HAP-1 (cell line): ENCODE measurements at regions not wholly inside any gene's neighbourhood (a gene's known extent, or its start where the extent isn't known, plus 50 kb on each side); places are given as distances from the start of the nearest gene placed in this dataset.

Source experiments
- DNase-seq, 2 experiments: peaks; one replicate each; pipeline ENCODE4 v3.0.0-alpha.2; 2016 to 2020; ENCODE audit warnings: low spot score in 2 of 2
- H3K27me3 ChIP-seq: fragments of 250-450 bp; sonication (Bioruptor Pico); 2 replicates; pipeline ENCODE4 v1.5.1; 2020; ENCODE audit warnings: low read depth, mild to moderate bottlenecking, moderate library complexity
- H3K36me3 ChIP-seq: fragments of 250-450 bp; sonication (Bioruptor Pico); replicated peaks from 2 replicates; pipeline ENCODE4 v1.5.1; 2020; ENCODE audit warnings: mild to moderate bottlenecking
- H3K4me1 ChIP-seq: fragments of 250-450 bp; sonication (Bioruptor Pico); 2 replicates; pipeline ENCODE4 v1.5.1; 2020; ENCODE audit warnings: mild to moderate bottlenecking
- H3K4me3 ChIP-seq: fragments of 250-450 bp; sonication (Bioruptor Pico); 2 replicates; pipeline ENCODE4 v1.5.1; 2020; ENCODE audit warnings: mild to moderate bottlenecking, moderate library complexity
- H3K9me3 ChIP-seq: fragments of 250-450 bp; sonication (Bioruptor Pico); 2 replicates; pipeline ENCODE4 v1.5.1; 2020; ENCODE audit warnings: mild to moderate bottlenecking, moderate library complexity
- in situ Hi-C: fragments of 300-500 bp; cut with MboI; formaldehyde crosslinking; loops from 3 replicates; pipeline ENCODE4 v1.14.3; 2020; ENCODE audit warnings: low sequenced_read_pairs, inconsistent platforms, mixed read lengths

DNA sequence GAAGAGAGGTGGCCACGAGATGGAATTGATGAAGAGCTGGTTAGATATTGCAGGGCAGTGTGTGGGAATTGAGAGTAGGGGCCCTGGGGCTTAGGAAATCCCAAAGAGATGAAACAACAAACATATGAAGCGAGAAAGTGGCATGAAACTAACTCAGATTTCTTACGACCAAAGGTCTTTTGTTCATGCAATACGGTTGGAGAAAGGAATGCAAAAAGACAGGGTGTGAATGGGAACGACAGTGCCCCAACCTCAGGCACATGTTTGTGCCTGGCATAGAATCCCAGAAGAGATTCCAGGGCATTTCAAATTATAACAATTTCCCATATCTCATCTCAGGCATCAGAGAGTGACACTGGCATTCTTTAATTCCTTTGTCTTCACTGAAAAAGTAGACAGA is 199.2 kb downstream of the ACTL7B start:
- Histone ChIP-seq H3K4me3 (no peak overlapping the region), H3K36me3 (no peaks in the 10 kb centered on the region), H3K9me3 (peaks cover 2% of the 10 kb centered on the region; the same call in 1 of the 2 replicates), H3K27me3 (no peaks in the 10 kb centered on the region), H3K4me1 (no peaks in the 10 kb centered on the region)
- no peak for DNase-seq
- in situ Hi-C loops, result no loop called here

DNA sequence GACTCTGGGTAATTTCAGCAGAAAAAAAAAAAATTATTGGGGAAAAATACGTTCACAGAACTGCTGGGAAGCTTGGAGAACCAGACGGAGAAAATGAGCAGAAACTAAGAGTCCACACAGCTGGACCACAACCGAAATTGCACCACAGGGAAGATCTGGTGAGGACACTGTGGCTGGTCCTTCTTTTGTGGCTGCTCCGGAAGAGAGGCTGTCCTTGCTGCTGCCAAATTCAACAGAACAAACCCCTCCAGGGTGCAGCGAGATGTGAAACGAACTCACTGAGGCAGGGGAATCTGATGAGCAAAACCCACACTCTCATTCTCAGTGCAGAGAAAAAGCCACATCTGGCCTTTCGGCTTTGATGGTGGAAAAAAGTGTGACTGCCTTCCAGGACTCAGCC is 200.0 kb downstream of the ACTL7B start:
- DNase-seq, result no peak
- Histone ChIP-seq H3K36me3 (no peaks in the 10 kb centered on the region), H3K4me1 (no peaks in the 10 kb centered on the region), H3K9me3 (peaks cover 2% of the 10 kb centered on the region; the same call in 1 of the 2 replicates), H3K27me3 (no peaks in the 10 kb centered on the region), H3K4me3 (no peak overlapping the region)
- in situ Hi-C loops, result no loop called here

DNA sequence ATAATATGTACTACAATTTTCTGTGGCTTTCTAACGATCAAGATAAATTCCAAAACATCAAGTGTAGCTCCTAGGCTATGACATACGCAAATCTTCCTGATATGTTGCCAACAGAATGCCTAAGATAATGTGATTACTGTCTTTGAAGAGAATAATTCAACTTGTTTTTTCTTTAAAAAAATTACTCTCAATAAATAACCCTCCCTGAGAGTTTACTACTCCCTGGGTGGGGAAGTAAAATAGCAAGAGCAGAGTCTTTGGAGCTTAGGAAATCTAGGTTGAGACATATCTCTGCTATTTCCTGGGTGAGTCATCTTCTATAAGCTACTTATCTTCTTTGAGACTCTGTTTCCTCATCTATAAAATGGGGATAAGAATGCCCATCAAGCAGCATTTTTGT is 201.2 kb downstream of the ACTL7B start:
- Histone ChIP-seq H3K36me3 (no peaks in the 10 kb centered on the region), H3K9me3 (peaks cover 2% of the 10 kb centered on the region; the same call in 1 of the 2 replicates), H3K4me1 (no peaks in the 10 kb centered on the region), H3K27me3 (no peaks in the 10 kb centered on the region), H3K4me3 (no peak overlapping the region)
- DNase-seq, result no peak
- in situ Hi-C loops, result no loop called here

DNA sequence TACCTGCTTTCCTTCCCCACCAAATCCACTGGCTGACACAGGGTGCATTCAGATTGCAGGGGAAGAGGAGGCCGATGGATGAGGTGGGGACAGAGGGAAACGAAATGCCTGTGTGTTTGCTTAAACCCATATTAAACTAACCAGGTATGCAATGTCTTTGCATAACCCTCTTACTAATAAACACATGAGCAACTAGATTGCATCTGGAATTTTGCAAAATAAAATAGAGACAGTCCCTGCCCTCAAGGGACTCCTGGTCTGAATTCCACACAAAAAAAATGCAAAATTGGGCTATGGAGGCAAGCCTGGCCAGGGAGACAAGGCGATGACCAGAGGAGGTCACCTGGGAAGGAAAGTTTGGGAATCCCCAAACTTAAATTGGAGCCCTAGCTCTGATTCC is 202.9 kb downstream of the ACTL7B start:
- H3K36me3 ChIP-seq, result no peaks in the 10 kb centered on the region
- in situ Hi-C loops, result no loop called here
- no peak overlapping the region for H3K4me3 ChIP-seq
- no peaks in the 10 kb centered on the region for H3K9me3 ChIP-seq
- no peaks in the 10 kb centered on the region for H3K4me1 ChIP-seq
- H3K27me3 ChIP-seq, result no peaks in the 10 kb centered on the region
- no peak for DNase-seq

DNA sequence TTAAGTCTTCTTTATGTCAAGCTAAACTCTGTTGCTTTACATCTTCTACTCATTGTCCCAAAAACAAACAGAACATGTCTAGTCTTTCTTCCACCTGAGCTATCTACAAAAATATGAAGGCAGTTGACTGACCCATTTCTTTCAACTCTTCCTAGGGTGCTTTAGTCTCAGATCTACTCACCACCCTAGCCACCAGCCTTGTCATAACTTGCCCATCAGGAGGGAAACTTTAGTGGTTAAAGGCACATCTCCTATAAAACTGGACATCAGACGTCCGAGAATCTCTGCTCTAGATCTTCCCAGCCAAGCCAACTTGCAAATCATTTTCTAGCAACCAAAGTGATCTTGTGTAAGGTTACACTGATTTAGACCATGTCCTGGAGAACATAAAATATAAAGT is 205.0 kb downstream of the ACTL7B start:
- no peaks in the 10 kb centered on the region for H3K36me3 ChIP-seq
- no peak for DNase-seq
- H3K4me1 ChIP-seq, result no peaks in the 10 kb centered on the region
- in situ Hi-C loops, result no loop called here
- no peaks in the 10 kb centered on the region for H3K27me3 ChIP-seq
- no peaks in the 10 kb centered on the region for H3K9me3 ChIP-seq
- no peak overlapping the region for H3K4me3 ChIP-seq

DNA sequence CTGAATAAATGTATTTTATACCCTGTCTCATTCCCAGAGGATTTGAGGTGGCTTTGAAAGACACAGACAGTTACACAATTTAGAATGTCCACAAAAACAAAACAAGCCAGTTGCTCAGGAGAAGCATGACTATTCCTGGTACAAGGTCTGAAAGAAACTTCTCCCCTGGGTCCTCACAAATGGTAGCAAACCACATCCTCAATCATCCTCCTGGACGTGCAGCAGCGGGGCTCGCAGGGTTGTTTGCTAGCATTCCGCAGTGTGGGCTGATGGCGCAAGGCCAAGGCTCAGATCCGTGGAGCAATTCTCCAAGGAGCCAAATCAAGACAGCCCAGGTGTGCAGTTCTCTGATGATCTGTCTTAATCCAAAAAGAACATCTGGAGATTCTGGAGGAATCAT is 210.3 kb downstream of the ACTL7B start:
- H3K4me3 ChIP-seq, result no peak overlapping the region
- no peaks in the 10 kb centered on the region for H3K27me3 ChIP-seq
- H3K9me3 ChIP-seq, result no peaks in the 10 kb centered on the region
- no peak for DNase-seq
- no peaks in the 10 kb centered on the region for H3K36me3 ChIP-seq
- no peaks in the 10 kb centered on the region for H3K4me1 ChIP-seq
- in situ Hi-C loops, result no loop called here

DNA sequence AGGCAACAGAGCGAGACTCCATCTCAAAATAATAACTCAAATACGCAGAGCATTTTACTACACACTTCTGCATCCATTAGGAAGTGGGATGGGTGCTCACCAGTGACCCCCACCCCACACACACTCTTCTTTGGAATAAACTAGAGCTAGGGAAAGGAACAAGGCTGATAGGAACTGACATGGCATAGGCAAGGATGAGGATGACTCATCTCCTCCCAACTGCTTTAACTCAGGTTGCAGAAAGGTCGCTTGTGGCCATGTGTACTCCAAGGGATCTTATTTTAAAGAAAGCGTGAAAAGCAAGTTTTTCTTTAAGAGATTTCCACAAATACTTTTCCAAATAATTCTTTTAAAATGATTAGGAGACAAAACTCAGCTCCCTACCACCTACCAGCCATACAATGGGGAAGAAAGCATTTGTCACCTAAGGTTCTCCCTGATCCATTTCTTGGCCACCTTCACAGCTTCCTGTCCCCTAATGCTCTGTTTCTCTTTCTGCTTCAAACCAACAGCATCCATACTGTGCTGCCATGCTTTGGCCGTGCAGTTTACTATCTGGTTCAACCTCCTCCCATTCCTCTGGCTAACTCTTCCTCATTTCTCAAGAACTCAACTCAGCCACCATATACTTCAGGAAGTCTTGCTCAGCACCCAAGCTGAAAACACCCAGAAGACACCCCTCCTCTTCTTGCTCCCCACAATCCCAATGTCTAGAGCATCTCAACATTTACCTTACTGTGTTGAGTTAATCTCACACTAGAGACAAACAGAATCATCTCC is 211.9 kb downstream of the ACTL7B start:
- H3K4me1 ChIP-seq, result no peaks in the 10 kb centered on the region
- 0 out of 2 replicates have a peak, but pooled peaks cover 5% of the 10 kb centered on the region for H3K27me3 ChIP-seq
- H3K36me3 ChIP-seq, result no peaks in the 10 kb centered on the region
- no peak overlapping the region for H3K4me3 ChIP-seq
- H3K9me3 ChIP-seq, result no peaks in the 10 kb centered on the region
- no peak for DNase-seq
- in situ Hi-C loops, result no loop called here

DNA sequence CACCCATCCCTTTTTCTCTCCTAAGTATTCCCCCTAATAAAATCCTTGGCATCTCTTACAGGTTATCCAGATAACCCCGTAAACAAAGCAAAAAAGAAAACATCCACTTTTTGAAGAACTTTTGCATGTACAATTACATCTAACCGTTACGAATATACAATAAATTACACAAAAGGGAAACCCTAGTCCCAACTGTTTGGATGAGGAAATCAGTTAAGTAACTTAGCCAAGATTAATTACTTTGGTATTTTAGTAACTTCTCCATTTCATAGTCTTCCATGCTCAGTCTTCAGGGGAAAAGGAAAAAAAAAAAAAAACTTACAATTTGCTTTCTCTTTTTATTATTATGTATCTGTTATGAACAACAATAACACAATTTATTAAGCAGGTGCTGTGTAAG is 212.9 kb downstream of the ACTL7B start:
- no peaks in the 10 kb centered on the region for H3K9me3 ChIP-seq
- no peak for DNase-seq
- peaks cover 9% of the 10 kb centered on the region; the same call in 1 of the 2 replicates for H3K27me3 ChIP-seq
- H3K36me3 ChIP-seq, result no peaks in the 10 kb centered on the region
- in situ Hi-C loops, result no loop called here
- no peaks in the 10 kb centered on the region for H3K4me1 ChIP-seq
- H3K4me3 ChIP-seq, result no peak overlapping the region

DNA sequence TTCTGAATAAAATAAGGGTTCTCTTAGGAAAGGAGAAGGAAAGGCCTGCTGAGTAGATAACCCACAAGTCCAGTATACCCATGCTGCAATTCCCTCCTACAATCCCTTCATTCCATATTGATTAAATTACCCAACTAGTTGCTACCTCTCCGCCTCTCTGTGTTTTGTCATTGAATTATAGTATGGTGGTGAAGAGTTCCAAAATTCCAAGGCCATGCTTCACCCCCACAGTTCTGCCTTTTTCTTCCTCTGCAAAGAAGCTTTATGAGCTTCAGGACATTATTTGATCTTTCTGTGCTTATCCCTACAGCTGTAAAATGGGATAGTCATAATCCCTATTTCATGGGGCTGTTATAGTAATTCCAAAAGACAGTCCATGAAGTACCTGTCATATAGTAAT is 215.6 kb downstream of the ACTL7B start:
- in situ Hi-C loops, result no loop called here

DNA sequence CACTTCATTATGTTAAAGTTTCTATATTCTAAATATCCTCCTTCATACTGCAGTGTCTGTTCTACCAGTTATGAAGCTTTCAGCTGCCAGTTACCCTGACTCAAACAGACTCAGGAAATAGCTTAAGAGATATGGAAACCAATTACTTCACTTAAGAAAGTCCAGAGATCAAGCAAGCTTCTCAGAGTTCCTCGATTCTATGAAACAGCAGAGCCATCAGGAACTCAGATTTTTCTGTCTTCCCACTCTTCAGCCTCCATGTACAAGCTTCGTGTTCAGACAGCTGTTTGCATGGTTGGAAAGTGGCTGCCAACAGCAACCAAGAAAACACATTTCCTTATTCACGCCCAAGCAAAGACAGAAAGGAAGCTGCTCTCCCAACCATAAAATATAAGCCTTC is 216.1 kb downstream of the ACTL7B start:
- DNase-seq, result no peak
- Histone ChIP-seq H3K4me3 (no peak overlapping the region), H3K9me3 (no peaks in the 10 kb centered on the region), H3K4me1 (no peaks in the 10 kb centered on the region), H3K27me3 (peaks cover 9% of the 10 kb centered on the region; the same call in 1 of the 2 replicates), H3K36me3 (no peaks in the 10 kb centered on the region)
- in situ Hi-C loops, result no loop called here

More for the DNA sequence above, 215.6 kb downstream of the ACTL7B start:
- no peak overlapping the region for H3K4me3 ChIP-seq
- H3K4me1 ChIP-seq, result no peaks in the 10 kb centered on the region
- no peak for DNase-seq
- no peaks in the 10 kb centered on the region for H3K9me3 ChIP-seq
- H3K27me3 ChIP-seq, result peaks cover 9% of the 10 kb centered on the region; the same call in 1 of the 2 replicates
- H3K36me3 ChIP-seq, result no peaks in the 10 kb centered on the region

DNA sequence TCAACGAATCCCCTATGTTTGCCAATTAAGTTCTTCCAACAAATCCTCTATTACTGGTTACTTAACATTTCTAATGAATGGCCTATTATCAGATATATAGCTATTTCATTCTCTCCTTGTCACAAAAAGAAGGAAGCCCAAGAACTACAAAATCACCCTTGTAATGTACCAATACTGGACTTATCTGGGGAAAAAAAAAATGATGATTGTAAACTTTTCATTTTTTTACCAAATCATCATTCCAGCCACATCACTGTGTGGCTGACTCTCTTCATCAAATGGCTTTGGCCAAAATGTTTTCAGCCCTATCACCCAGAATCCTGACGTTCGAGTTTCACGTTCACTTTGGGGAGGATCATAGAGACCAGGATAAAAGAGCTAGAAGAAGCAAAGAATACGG is 216.7 kb downstream of the ACTL7B start:
- H3K9me3 ChIP-seq, result no peaks in the 10 kb centered on the region
- DNase-seq, result no peak
- H3K4me1 ChIP-seq, result no peaks in the 10 kb centered on the region
- H3K27me3 ChIP-seq, result peaks cover 9% of the 10 kb centered on the region; the same call in 1 of the 2 replicates
- H3K36me3 ChIP-seq, result no peaks in the 10 kb centered on the region
- in situ Hi-C loops, result no loop called here
- no peak overlapping the region for H3K4me3 ChIP-seq

DNA sequence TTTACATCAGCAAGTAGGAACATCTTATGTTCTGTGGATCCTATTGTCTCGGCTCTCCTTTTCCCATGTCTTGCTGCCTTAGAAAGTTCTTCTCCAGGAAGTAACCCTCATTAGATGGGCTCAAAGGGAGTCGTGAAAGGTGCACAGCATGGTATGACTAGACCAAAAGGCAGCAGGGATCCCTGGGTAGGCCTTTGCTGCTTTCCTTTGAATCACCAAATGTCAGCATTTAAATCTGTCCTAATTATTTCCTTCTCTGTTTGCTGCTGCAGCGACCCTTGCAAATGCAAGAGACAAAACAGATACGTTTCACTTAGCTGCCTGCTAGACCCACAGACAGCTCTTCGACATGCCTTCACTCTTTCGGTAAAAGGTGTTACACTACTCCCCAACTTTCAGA is 218.4 kb downstream of the ACTL7B start:
- Histone ChIP-seq H3K36me3 (no peaks in the 10 kb centered on the region), H3K4me3 (no peak overlapping the region), H3K4me1 (no peaks in the 10 kb centered on the region), H3K27me3 (peaks cover 9% of the 10 kb centered on the region; the same call in 1 of the 2 replicates), H3K9me3 (no peaks in the 10 kb centered on the region)
- in situ Hi-C loops, result no loop called here
- no peak for DNase-seq

DNA sequence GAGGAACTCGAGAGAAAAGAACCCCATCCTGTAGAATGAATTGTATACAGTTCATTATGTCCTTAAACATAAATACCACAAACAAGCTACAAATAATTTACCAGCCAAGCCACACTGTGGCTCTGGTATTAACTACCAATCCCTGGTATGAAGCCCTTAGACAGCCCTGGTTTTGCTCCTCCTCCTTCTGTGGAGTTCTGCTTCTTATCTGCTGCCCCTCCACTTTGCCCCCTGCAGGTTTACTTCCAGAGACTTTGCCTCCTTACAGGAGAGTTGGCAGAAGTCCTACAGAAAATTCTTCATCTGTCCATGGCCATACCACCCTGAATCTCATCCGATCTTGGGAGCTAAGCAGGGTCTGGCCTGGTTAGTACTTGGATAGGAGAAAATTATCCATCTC is 219.8 kb downstream of the ACTL7B start:
- Histone ChIP-seq H3K4me1 (no peaks in the 10 kb centered on the region), H3K9me3 (no peaks in the 10 kb centered on the region), H3K27me3 (peaks cover 9% of the 10 kb centered on the region; the same call in 1 of the 2 replicates), H3K36me3 (no peaks in the 10 kb centered on the region), H3K4me3 (no peak overlapping the region)
- no peak for DNase-seq
- in situ Hi-C loops, result no loop called here

DNA sequence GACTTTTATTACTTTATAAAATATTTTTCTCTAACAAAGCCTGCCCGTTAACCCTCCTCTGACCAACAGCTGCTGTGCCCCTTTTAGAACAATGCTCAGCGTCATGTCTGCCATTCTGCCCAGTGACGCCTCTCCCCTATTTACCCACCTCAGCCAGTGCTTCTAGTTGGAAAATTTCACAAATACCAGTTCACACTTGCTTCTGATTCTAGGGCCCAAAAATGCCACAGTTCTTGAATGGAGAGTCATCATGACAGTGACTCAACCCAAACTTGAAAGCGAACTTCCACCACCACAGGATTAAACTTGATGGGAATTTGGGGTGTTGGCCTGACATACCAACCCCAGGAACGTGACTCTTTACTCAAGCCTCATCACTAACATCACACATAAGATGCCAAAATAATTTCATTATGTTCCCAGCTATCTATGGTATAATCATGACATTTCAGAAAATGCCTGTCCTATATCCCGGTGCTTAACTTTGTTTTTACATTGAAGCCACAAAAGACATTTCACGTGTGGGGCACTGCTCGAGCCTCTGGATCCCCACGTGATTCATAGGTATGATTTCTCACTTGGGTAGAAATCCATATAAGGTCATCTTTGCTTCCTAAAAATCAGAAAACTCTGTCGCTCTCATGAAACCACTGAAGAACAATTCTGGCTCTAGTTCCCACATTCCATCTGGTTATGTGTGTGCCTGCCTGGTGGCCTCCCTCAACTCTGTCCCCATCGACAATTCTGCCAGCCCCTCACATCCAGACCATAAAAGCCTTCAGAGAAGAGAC is 220.9 kb downstream of the ACTL7B start:
- no peak for DNase-seq

More for the DNA sequence above, 220.9 kb downstream of the ACTL7B start:
- Histone ChIP-seq H3K27me3 (peaks cover 9% of the 10 kb centered on the region; the same call in 1 of the 2 replicates), H3K4me3 (no peak overlapping the region), H3K4me1 (no peaks in the 10 kb centered on the region), H3K36me3 (no peaks in the 10 kb centered on the region), H3K9me3 (no peaks in the 10 kb centered on the region)
- in situ Hi-C loops, result no loop called here
